ENCODE measurements at regions not wholly inside any gene's neighbourhood (a gene's known extent, or its start where the extent isn't known, plus 50 kb on each side); places are given as distances from the start of the nearest gene placed in this dataset.

DNA sequence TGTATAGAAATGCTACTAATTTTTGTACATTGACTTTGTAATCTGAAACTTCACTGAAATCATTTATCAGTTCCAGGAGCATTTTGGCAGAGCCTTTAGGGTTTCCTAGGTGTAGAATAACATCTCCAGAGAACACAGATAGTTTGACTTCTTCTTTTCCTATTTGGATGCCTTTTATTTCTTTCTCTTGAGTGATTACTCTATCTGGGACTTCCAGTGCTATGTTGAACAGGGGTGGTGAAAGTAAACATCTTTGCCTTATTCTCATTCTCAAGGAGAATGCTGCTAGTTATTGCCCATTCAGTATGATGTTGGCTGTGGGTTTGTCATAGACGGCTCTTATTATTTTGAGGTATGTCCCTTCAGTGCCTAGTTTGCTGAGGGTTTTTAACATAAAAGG, 697.9 kb upstream of the ROBO1 start:
- peaks cover 6% of the 10 kb centered on the region for H3K9me3 ChIP-seq (ENCODE audit: severe bottlenecking)
- no peak for TF ChIP-seq CTCF (IDR thresholded peaks at IDR 0.05; ENCODE audit: low read depth, low read length)
- no peaks in the 10 kb centered on the region for H3K36me3 ChIP-seq
- H3K27me3 ChIP-seq (ENCODE audit: insufficient read depth, low read depth, severe bottlenecking): no peaks in the 10 kb centered on the region
- H3K27ac ChIP-seq: no peak overlapping the region
- no peak overlapping the region for H3K4me3 ChIP-seq (ENCODE audit: low read depth, low read length)
- DNase-seq: no peak

DNA sequence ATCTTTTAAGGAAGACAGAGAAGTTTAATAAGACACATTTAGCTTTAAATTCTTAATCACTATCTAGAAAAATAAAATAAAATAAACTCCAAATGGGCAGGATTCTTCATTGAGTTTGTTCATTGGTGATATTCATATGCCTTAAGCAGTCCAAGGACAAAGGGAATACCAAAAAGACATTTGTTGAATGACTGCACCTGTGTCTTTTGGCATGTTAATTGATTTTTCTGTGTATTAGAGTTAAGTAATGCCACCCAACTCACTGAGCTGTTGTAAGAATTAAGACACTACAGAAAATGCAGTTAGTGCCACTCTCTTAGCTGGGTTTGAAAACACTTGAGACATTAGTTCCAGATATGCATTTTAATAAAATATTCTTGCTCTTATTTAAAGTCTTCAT, 683.6 kb upstream of the ROBO1 start:
- H3K9me3 ChIP-seq (ENCODE audit: severe bottlenecking): no peaks in the 10 kb centered on the region
- H3K36me3 ChIP-seq: no peaks in the 10 kb centered on the region
- H3K27ac ChIP-seq: no peak overlapping the region
- no peaks in the 10 kb centered on the region for H3K27me3 ChIP-seq (ENCODE audit: insufficient read depth, low read depth, severe bottlenecking)
- no peak for DNase-seq
- no peak for TF ChIP-seq CTCF (IDR thresholded peaks at IDR 0.05; ENCODE audit: low read depth, low read length)
- H3K4me3 ChIP-seq (ENCODE audit: low read depth, low read length): no peak overlapping the region

DNA sequence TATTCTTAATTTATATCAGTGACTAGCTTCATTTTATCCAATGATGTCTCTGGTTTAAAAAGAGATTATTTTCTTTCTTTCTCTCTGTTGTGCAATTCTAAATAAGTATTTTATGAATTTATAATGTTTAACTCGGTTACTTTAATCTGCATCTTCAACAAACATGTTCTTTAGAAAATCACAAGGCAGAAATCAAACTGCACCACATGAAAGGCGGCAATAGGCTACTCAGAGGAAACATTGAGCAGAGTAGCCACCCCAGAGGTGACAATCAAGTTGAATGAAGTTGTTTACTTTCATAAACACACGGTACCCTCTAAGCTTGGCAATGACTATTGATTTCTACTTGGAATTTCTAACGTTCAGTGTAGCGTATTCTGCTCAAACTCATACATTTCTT, 677.8 kb upstream of the ROBO1 start:
- Histone ChIP-seq H3K27me3 (ENCODE audit: insufficient read depth, low read depth, severe bottlenecking) (no peaks in the 10 kb centered on the region), H3K27ac (no peak overlapping the region), H3K36me3 (no peaks in the 10 kb centered on the region), H3K4me3 (ENCODE audit: low read depth, low read length) (no peak overlapping the region), H3K9me3 (ENCODE audit: severe bottlenecking) (no peaks in the 10 kb centered on the region)
- no peak for TF ChIP-seq CTCF (IDR thresholded peaks at IDR 0.05; ENCODE audit: low read depth, low read length)
- no peak for DNase-seq

DNA sequence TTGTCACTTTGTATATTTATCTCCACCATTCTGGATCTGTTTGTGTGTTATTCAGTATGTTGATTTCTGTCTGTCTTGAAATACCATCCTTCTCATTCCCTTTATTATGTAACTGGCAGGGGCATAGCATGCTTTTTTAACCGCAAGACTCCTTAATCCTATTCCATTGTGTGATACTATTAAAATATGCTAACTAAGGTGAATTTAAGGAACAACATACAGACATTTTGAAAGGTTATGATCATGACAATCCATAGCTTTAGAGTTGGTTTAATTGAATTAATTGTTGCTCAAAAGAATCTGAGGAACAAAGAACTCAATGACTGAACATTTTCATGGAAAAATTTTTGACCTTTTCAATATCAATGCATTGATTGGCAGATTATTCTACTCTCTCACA, 677.3 kb upstream of the ROBO1 start:
- H3K36me3 ChIP-seq: no peaks in the 10 kb centered on the region
- H3K27ac ChIP-seq: no peak overlapping the region
- H3K4me3 ChIP-seq (ENCODE audit: low read depth, low read length): no peak overlapping the region
- DNase-seq: no peak
- no peaks in the 10 kb centered on the region for H3K27me3 ChIP-seq (ENCODE audit: insufficient read depth, low read depth, severe bottlenecking)
- TF ChIP-seq CTCF (IDR thresholded peaks at IDR 0.05; ENCODE audit: low read depth, low read length): no peak
- no peaks in the 10 kb centered on the region for H3K9me3 ChIP-seq (ENCODE audit: severe bottlenecking)

DNA sequence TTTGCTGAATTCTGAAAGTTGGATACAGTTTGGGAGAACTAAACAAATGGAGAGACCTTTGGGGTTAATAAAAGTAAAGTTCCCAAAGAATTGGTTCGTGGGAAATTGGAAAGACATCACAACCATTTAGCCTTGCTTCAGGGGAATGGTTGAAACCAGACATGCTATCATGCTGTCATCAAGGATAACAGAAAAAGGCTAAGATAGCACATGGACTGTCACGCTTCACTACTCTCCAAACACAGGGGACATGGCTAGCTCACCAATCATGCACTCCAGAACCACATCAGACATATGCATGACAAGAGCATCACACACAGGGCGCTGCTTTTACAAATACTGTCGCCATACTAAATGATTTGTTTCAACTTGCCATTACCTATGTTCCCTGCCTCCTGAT, 671.7 kb upstream of the ROBO1 start:
- H3K27ac ChIP-seq: no peak overlapping the region
- H3K27me3 ChIP-seq (ENCODE audit: insufficient read depth, low read depth, severe bottlenecking): no peaks in the 10 kb centered on the region
- DNase-seq: no peak
- no peak for TF ChIP-seq CTCF (IDR thresholded peaks at IDR 0.05; ENCODE audit: low read depth, low read length)
- no peaks in the 10 kb centered on the region for H3K9me3 ChIP-seq (ENCODE audit: severe bottlenecking)
- H3K36me3 ChIP-seq: no peaks in the 10 kb centered on the region
- no peak overlapping the region for H3K4me3 ChIP-seq (ENCODE audit: low read depth, low read length)

GRCh38 chr3:80434366-80434765, 666.6 kb upstream of the ROBO1 start:
- H3K9me3 ChIP-seq (ENCODE audit: severe bottlenecking): no peaks in the 10 kb centered on the region
- H3K36me3 ChIP-seq: no peaks in the 10 kb centered on the region
- H3K27ac ChIP-seq: no peak overlapping the region
- H3K4me3 ChIP-seq (ENCODE audit: low read depth, low read length): no peak overlapping the region
- no peak for DNase-seq
- no peak for TF ChIP-seq CTCF (IDR thresholded peaks at IDR 0.05; ENCODE audit: low read depth, low read length)
- H3K27me3 ChIP-seq (ENCODE audit: insufficient read depth, low read depth, severe bottlenecking): no peaks in the 10 kb centered on the region
